Left forelimb (tissue), 1 donor: ENCODE measurements at regions not wholly inside any gene's neighbourhood (a gene's known extent, or its start where the extent isn't known, plus 50 kb on each side); places are given as distances from the start of the nearest gene placed in this dataset.
"Not testable (repeated sequence)": the region's sequence is repeated elsewhere in the genome, so short reads cannot be mapped to it uniquely, and the experiment has no call there.

Experiments used
- DNase-seq: peaks from one replicate; pipeline ENCODE4 v3.0.0-alpha.2; 2018; ENCODE audit warnings: low spot score

DNA sequence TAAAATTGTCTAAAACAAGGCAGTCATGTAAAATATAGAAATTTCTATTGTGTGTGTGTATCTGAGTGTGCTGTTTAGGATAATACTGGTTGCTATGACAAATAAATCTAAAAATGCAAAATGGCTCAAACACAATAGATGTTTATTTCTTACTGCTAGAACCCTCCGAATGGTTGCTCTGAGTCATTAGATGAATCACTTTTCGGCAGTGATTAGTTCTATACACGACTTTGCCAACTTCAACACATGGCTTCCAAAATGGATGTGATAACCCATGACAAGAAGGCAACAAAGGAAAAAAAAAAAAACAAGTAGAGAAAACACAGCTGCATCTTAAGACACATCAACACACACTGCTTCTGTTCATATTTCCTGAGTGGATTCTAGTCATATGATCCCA, 729.2 kb downstream of the AACS start:
- no peak for DNase-seq

DNA sequence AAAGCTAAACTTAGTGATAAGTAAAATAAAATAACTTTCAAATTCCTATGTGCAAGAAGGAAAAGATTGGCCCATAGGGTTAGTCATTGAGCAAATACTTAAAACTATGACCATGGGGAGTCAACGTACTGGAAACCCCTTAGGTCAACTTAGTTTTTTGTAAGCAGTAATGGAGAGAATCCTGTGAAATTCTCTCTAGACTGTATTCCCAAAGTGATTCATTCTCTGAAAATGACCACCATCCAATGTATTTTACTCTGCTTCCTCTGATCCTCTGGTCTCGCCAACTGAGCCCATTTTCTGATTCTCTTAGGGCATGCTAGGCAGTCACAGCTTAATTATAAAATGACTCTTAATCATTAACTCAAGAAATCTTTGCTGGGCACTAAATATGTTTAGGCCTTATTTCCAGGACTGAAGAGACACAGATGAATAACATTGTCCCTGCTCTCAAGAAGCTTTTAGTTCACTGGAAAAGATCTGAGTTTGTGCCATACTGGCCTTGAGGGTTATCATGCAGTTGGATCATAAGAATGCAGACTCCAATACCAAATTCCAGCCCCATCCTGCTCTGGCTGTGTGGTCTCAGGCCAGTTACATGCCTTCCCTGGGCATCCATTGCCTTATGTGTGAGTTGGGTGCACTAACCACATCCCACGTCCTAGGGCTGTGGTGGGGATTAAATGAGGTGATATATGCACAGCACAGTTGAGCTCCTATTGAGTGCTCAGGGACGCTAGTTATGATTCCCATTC, 732.4 kb downstream of the AACS start:
- no peak for DNase-seq

DNA sequence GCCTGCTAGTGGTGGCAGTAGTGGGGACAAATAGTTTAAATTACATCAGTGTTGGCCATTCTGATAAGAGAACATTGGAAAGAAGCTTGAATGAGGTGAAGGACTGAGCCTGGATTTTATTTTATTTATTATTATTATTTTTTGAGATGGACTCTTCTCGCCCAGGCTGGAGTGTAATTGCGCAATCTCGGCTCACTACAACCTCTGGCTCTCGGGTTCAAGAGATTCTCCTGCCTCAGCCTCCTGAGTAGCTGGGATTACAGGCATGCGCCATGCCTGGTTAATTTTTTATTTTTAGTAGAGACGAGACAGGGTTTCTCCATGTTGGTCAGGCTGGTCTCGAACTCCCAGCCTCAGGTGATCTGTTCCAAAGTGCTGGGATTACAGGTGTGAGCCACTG, 739.4 kb downstream of the AACS start:
- no peak for DNase-seq

DNA sequence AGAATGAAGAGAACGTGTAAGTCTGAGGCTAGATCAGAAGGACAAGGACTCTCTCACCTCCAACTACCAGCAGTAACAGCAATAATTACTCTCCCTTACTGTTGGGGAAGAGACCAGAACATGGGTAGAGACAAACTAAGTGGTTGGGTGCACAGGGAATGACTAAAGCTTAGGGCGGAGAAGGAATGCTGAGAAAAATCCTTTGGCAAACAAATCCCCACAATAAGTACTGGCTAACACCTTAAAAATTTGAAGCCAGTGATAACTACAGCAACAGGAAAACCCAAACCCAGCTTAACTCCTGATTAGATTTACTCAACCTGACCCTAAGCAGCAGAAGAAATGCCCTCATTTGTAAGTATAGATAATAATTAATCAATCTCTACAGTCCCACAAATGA, 759.0 kb downstream of the AACS start:
- DNase-seq = no peak

DNA sequence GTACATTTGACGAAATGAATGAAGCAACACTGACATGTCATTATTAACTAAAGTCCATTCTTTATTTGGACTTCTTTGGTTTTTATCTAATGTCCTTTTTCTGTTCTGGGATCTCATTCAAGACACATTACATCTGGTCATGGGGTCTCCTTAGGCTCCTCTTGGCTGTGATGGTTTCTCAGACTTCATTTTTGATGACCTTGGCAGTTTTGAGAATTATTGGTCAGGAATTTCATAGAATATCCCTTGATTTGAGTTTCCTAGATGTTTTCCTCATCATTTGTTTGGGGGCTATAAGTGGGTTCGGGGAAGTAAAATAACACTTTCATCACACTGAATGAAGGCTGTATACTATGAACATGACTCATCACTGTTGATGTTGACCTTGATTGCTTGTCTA, 770.6 kb downstream of the AACS start:
- no peak for DNase-seq

DNA sequence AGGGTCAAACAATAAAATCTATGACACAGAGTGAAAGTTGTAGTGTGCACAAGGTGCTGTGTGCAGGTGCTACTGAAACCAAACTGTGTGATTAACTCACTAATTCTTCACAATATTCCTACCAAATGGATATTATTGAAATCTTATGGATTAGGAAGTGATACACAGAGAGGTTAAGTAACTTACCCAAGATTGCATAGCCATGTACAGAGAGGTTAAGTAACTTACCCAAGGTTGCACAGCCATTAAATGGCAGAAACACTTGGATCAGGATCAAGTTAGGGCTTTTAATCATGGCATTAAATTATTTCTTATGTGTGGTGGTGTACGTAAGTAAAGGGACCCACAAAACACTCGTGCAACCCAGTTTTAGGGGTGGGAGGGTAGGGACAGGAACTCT, 771.4 kb downstream of the AACS start:
- DNase-seq = no peak

DNA sequence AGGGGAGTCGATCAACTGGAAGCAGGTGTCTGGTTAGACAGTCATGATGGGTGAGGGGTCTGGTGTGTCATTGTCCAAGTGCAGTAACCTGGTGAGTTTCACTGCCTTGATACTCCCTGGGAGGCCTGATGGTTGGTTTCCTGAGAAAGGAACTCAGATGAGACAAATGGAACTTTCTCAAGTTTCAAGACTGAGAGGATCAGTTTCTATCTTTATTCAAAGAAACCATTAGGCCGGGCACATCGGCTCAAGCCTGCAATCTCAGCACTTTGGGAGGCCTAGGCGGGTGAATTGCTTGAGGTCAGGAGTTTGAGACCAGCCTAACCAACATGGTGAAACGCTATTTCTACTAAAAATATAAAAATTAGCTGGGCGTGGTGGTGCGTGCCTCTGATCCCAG, 776.1 kb downstream of the AACS start:
- no peak for DNase-seq

- DNase-seq = no peak
Measured at GRCh38 chr12:125852116-125852515, 786.9 kb downstream of the AACS start.

DNA sequence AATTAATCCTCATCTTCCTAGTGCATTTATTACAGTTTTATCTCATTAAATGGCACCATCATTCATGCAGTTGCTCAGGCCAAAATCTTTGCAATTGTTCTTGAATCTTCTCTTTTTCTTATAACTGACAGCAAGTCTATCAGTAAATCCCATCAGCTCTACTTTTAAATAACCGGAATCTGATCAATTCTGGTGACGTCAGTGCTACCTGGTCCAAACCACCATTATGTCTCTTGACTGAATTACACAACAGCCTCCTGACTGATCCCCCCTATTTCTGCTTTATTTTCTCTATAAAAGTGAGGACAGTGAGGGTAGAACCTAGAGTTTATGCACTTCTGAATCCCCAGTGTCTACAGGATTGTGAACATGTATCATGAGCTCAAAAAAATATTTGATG, 787.4 kb downstream of the AACS start:
- no peak for DNase-seq

GRCh38 chr12:125853670-125854069, 788.4 kb downstream of the AACS start:
- DNase-seq = no peak

DNA sequence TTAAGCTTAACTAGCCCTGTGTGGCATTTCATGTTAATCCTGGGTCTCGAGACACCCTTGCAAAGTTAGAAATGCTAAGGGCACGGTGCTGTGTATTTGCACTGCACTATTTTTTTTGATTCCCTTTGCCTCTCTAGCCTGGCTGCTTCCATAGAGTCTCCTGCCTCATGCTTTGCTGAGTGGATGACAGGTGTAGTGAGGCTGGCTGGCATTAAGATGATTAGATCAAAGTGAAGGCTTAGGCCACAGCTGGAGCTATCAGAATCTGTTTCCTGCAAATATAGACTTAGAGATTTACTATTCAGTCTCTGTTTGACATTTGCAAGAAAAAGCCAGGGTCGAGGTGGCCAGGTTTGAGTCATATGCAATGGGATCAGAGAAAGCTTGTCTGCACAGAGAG, 791.1 kb downstream of the AACS start:
- no peak for DNase-seq

GRCh38 chr12:125856896-125857295, 791.7 kb downstream of the AACS start:
- DNase-seq = no peak

DNA sequence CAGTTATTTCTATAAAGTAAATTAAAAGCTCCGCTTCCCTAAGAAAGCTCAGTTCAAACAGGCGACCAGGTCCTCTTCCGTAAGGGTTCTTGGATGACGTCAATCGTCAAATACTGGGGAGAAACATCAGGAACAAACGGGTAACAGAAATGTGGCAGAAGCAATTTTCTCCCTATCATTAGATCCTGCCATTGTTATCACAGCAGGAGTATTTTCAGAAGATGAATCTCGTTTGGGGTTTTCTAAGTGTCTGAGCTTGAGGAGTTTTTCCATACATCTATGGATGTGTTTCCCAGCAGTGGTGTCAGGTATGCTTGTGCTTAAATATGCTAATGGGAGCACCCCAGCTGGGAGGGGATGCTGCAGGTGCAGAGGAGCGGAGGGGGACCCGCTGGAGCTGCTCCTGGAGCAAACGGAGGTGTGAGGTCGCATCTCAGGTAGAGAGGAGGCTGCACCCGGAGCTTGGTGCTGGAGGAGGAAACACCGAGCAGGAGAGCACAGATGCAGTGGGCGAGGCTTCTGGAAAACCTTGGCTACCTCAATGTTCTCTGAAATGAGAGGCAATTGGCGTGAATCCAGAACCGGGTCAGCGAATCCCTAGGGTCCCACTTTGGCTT, 795.5 kb downstream of the AACS start:
- DNase-seq = no peak

- peak; percentile 87 for DNase-seq
Measured at GRCh38 chr12:125861299-125862281, 796.4 kb downstream of the AACS start.

GRCh38 chr12:125865236-125865635, 800.0 kb downstream of the AACS start:
- not testable (repeated sequence) for DNase-seq

- no peak for DNase-seq
Measured at GRCh38 chr12:125871811-125872594, 806.8 kb downstream of the AACS start.

DNA sequence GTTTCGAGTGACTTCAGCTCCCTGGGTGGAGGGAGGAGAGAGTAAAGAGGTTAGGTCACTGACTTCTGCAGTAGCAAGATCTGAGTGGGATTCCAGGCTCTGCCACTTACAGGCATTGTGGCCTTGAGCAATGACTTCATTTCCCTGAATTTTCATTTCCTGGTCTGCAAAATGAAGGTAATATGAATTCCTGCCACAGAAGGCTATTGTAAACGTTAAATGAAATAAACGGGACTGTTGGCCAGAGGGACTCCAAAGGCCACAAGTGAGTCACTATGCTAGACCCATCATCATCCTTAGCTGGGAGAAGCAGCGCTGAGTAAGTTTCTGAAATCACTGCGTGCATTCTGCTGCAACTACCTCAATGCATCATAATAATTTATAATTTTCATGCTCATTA, 807.8 kb downstream of the AACS start:
- no peak for DNase-seq

- no peak for DNase-seq
Measured at GRCh38 chr12:125878483-125878882, 813.2 kb downstream of the AACS start.

DNA sequence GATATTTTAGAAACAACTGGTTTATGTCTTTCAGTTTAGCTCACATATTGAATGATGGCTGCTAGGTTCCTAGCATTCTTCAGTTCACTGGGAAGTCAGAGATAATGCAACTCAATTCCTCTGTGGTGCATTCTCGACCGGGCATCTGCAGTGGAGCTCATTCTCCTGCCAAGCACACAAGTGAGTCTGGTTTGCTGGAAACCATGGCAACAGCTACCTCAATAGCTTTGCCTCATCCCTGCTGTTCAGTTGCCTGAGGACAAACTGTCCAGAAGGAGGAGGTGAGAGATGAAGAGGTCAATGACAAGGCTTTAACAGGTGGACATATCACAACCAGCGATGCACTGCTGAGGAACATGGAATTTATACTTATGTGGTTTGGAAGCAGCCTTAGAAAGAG, 816.9 kb downstream of the AACS start:
- no peak for DNase-seq

DNA sequence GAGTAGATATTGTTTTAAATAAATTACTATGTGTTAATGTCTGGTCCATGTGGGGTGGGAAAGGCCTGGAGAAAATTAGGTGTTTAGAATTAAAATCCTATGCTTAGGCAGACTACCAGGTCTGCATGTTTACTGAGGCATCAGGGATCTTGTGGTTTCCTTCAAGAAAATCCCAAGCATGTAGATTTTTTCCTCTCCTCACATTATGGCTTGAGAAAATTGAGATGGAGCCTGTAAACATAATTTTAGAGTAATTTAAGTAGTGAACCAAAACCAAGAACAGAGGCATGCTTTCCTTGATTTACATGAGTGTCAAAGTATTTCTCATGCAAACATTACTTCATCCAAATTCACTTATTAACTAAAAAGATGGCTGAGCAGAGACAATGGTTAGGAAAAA, 823.7 kb downstream of the AACS start:
- no peak for DNase-seq

- no peak for DNase-seq
Measured at GRCh38 chr12:125889742-125890141, 824.5 kb downstream of the AACS start.

- no peak for DNase-seq
Measured at GRCh38 chr12:125890366-125890905, 825.2 kb downstream of the AACS start.
